ENCODE measurements at regions not wholly inside any gene's neighbourhood (a gene's known extent, or its start where the extent isn't known, plus 50 kb on each side); places are given as distances from the start of the nearest gene placed in this dataset.

DNA sequence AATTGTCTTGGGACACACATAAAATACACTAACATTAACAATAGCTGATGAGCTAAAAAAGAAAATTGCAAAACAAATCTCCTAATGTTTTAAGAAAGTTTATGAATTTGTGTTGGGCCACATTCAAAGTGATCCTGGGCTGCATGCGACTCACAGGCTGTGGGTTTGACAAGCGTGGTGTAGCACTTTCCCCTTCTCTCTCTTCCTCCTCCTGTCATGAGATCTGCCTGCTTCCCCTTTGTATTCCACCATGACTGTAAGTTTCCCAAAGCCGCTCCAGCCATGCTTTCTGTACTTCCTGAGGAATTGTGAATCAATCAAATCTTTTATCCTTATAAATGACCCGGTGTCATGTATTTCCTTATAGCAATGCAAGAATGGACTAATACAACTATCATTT, 178.0 kb downstream of the TLR4 start:
- no peaks in the 10 kb centered on the region for H3K4me1 ChIP-seq
- TF ChIP-seq, protein P1, sequence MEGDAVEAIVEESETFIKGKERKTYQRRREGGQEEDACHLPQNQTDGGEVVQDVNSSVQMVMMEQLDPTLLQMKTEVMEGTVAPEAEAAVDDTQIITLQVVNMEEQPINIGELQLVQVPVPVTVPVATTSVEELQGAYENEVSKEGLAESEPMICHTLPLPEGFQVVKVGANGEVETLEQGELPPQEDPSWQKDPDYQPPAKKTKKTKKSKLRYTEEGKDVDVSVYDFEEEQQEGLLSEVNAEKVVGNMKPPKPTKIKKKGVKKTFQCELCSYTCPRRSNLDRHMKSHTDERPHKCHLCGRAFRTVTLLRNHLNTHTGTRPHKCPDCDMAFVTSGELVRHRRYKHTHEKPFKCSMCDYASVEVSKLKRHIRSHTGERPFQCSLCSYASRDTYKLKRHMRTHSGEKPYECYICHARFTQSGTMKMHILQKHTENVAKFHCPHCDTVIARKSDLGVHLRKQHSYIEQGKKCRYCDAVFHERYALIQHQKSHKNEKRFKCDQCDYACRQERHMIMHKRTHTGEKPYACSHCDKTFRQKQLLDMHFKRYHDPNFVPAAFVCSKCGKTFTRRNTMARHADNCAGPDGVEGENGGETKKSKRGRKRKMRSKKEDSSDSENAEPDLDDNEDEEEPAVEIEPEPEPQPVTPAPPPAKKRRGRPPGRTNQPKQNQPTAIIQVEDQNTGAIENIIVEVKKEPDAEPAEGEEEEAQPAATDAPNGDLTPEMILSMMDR (IDR thresholded peaks at IDR 0.05): no peak
- TF ChIP-seq POLR2AphosphoS5 (IDR thresholded peaks at IDR 0.05) (no peak), POLR2A (IDR thresholded peaks at IDR 0.05) (no peak)
- H3K4me3 ChIP-seq: no peak overlapping the region
- no peaks in the 10 kb centered on the region for H3K27me3 ChIP-seq
- H3K27ac ChIP-seq: no peak overlapping the region
- no peaks in the 10 kb centered on the region for H3K9me3 ChIP-seq
- 57 to 62% methylated on average over 4 of the region's 4 CpGs for WGBS, 2 donors
- no peak for ATAC-seq (ENCODE audit: low FRiP score in 2 of 2)
- no peaks in the 10 kb centered on the region for H3K36me3 ChIP-seq
- no peak for DNase-seq

- 75 to 78% methylated on average over 2 of the region's 2 CpGs for WGBS, 2 donors
- TF ChIP-seq, protein P1 (IDR thresholded peaks at IDR 0.05): no peak
Observed at GRCh38 chr9:117886616-117887015, 182.4 kb downstream of the TLR4 start.

DNA sequence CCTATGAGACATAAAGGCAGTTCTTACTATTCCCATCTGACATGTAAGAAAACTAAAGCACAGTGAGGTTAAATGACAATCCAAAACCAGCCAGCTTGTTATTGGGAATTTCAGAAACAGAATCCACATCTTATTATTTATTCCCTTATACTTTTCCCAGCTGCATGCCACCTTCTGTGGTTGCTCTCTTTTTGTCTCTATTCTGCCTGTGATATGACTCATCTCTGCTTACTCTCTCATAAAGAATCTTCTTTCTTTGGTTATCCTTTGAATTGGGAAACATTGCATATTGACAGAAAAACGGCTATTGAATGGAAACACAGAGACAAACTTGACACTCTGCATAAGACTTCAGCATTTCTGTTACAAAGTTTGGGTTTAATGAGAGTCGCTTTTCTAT, 183.2 kb downstream of the TLR4 start:
- Histone ChIP-seq H3K27ac (no peak overlapping the region), H3K4me3 (no peak overlapping the region), H3K27me3 (no peaks in the 10 kb centered on the region), H3K9me3 (no peaks in the 10 kb centered on the region), H3K36me3 (no peaks in the 10 kb centered on the region), H3K4me1 (no peaks in the 10 kb centered on the region)
- DNase-seq (no peak), ATAC-seq (ENCODE audit: low FRiP score in 2 of 2) (no peak)
- TF ChIP-seq, protein P1 (IDR thresholded peaks at IDR 0.05): no peak
- TF ChIP-seq POLR2AphosphoS5 (IDR thresholded peaks at IDR 0.05) (no peak), EP300 (IDR thresholded peaks at IDR 0.05) (no peak), POLR2A (IDR thresholded peaks at IDR 0.05) (no peak)
- 78 to 81% methylated on average over 2 of the region's 2 CpGs for WGBS, 2 donors

More at GRCh38 chr9:117886616-117887015, 182.4 kb downstream of the TLR4 start:
- no peaks in the 10 kb centered on the region for H3K4me1 ChIP-seq
- H3K27ac ChIP-seq: no peak overlapping the region
- DNase-seq (no peak), ATAC-seq (ENCODE audit: low FRiP score in 2 of 2) (no peak)
- no peaks in the 10 kb centered on the region for H3K9me3 ChIP-seq
- no peak overlapping the region for H3K4me3 ChIP-seq
- no peaks in the 10 kb centered on the region for H3K36me3 ChIP-seq
- no peaks in the 10 kb centered on the region for H3K27me3 ChIP-seq

DNA sequence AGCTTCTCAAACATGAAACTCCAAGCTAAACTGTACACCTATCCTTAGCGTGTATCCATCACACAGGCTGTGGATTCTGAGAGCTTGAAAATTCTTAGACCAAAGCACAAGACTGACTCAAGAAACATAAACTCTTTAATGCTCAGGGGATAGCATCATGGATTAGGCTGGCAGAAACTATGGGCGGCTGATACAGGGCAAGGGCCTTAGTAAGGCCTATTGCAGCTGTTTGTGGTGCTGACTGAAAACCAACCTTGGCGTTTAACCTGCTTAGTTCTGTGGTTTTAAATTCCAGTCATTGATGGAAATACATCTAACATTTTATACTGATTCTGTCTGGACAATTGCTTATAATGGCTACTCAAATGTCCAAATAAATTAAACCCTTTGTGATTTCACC, 183.7 kb downstream of the TLR4 start:
- H3K27me3 ChIP-seq: no peaks in the 10 kb centered on the region
- 94 to 95% methylated on average over 3 of the region's 3 CpGs for WGBS, 2 donors
- no peak overlapping the region for H3K27ac ChIP-seq
- TF ChIP-seq POLR2A (IDR thresholded peaks at IDR 0.05) (no peak), EP300 (IDR thresholded peaks at IDR 0.05) (no peak), POLR2AphosphoS5 (IDR thresholded peaks at IDR 0.05) (no peak)
- TF ChIP-seq, protein P1 (IDR thresholded peaks at IDR 0.05): no peak
- no peak for DNase-seq
- no peak for ATAC-seq (ENCODE audit: low FRiP score in 2 of 2)
- H3K36me3 ChIP-seq: no peaks in the 10 kb centered on the region
- no peaks in the 10 kb centered on the region for H3K4me1 ChIP-seq
- H3K4me3 ChIP-seq: no peak overlapping the region
- H3K9me3 ChIP-seq: no peaks in the 10 kb centered on the region

DNA sequence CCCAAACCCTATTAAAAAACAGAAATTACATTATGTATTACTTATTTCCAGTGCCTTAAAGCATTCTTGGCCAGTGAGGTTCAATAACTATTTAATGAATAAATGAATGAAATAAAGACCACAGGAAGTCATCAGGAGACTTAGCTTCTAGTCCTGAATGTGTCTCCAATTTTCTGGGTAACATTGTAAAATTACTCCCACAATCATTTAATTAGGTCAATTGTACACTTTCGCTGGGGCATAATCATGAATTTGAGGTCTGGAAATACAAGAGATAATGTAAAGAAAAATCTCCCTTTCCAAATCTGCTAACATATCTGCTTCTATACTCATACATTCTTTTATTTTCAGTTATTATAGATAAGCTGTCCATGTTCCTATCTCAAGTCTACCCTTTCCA, 199.2 kb downstream of the TLR4 start:
- no peaks in the 10 kb centered on the region for H3K9me3 ChIP-seq
- WGBS, 2 donors: 93 to 96% methylated on average over 1 of the region's 1 CpG
- H3K27me3 ChIP-seq: no peaks in the 10 kb centered on the region

More for the DNA sequence above, 199.2 kb downstream of the TLR4 start:
- no peaks in the 10 kb centered on the region for H3K36me3 ChIP-seq
- DNase-seq (no peak), ATAC-seq (ENCODE audit: low FRiP score in 2 of 2) (no peak)
- TF ChIP-seq, protein P1 (IDR thresholded peaks at IDR 0.05): no peak
- TF ChIP-seq EP300 (IDR thresholded peaks at IDR 0.05) (no peak), POLR2A (IDR thresholded peaks at IDR 0.05) (no peak), POLR2AphosphoS5 (IDR thresholded peaks at IDR 0.05) (no peak)
- H3K4me1 ChIP-seq: no peaks in the 10 kb centered on the region
- H3K4me3 ChIP-seq: no peak overlapping the region
- H3K27ac ChIP-seq: no peak overlapping the region

Measured in upper lobe of left lung (tissue), 6 donors.